ENCODE measurements at regions not wholly inside any gene's neighbourhood (a gene's known extent, or its start where the extent isn't known, plus 50 kb on each side); places are given as distances from the start of the nearest gene placed in this dataset.
"Not testable (repeated sequence)": the region's sequence is repeated elsewhere in the genome, so short reads cannot be mapped to it uniquely, and the experiment has no call there.

GRCh38 chr9:115690786-115691496 is 462.6 kb upstream of the PAPPA start:
- H3K4me2 ChIP-seq (ENCODE audit: low read depth, low read length) = no peak overlapping the region
- H3K9ac ChIP-seq (ENCODE audit: low read length) = no peak overlapping the region
- no peak for DNase-seq
- H3K36me3 ChIP-seq (replicated peaks; ENCODE audit: insufficient read depth, low read length) = no peaks in the 10 kb centered on the region
- no peak overlapping the region for H2AFZ ChIP-seq (ENCODE audit: low read length)
- no peaks in the 10 kb centered on the region for H3K4me1 ChIP-seq (ENCODE audit: low read length)
- H3K27ac ChIP-seq (ENCODE audit: low read length) = no peak overlapping the region
- no peak overlapping the region for H3K4me3 ChIP-seq (ENCODE audit: low read length)
- no peaks in the 10 kb centered on the region for H4K20me1 ChIP-seq (ENCODE audit: insufficient read depth, low read length)
- no peaks in the 10 kb centered on the region for H3F3A ChIP-seq (ENCODE audit: insufficient read depth, low read length)
- H3K9me3 ChIP-seq (replicated peaks; ENCODE audit: insufficient read depth, low read length) = no peaks in the 10 kb centered on the region
- no peak for TF ChIP-seq EZH2 (optimal IDR thresholded peaks at IDR 0.05; ENCODE audit: low read depth, low read length)
- no peak for TF ChIP-seq EZH2phosphoT487 (IDR thresholded peaks at IDR 0.05; ENCODE audit: low read length)
- TF ChIP-seq, protein P1, sequence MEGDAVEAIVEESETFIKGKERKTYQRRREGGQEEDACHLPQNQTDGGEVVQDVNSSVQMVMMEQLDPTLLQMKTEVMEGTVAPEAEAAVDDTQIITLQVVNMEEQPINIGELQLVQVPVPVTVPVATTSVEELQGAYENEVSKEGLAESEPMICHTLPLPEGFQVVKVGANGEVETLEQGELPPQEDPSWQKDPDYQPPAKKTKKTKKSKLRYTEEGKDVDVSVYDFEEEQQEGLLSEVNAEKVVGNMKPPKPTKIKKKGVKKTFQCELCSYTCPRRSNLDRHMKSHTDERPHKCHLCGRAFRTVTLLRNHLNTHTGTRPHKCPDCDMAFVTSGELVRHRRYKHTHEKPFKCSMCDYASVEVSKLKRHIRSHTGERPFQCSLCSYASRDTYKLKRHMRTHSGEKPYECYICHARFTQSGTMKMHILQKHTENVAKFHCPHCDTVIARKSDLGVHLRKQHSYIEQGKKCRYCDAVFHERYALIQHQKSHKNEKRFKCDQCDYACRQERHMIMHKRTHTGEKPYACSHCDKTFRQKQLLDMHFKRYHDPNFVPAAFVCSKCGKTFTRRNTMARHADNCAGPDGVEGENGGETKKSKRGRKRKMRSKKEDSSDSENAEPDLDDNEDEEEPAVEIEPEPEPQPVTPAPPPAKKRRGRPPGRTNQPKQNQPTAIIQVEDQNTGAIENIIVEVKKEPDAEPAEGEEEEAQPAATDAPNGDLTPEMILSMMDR (IDR thresholded peaks at IDR 0.05; ENCODE audit: low read length) = no peak
- H3K27me3 ChIP-seq (replicated peaks; ENCODE audit: insufficient read depth, low read length) = no peaks in the 10 kb centered on the region
- H3K9me2 ChIP-seq (replicated peaks; ENCODE audit: insufficient read depth, low read length) = no peaks in the 10 kb centered on the region
- H3K79me2 ChIP-seq (ENCODE audit: low read length) = no peaks in the 10 kb centered on the region

- TF ChIP-seq EZH2phosphoT487 (IDR thresholded peaks at IDR 0.05; ENCODE audit: low read length) (no peak), EZH2 (optimal IDR thresholded peaks at IDR 0.05; ENCODE audit: low read depth, low read length) (no peak)
- TF ChIP-seq, protein P1 (IDR thresholded peaks at IDR 0.05; ENCODE audit: low read length) = no peak
These were observed 461.9 kb upstream of the PAPPA start for GRCh38 chr9:115691693-115692092.

GRCh38 chr9:115692868-115693267 is 460.7 kb upstream of the PAPPA start:
- not testable (repeated sequence) for H4K20me1 ChIP-seq (ENCODE audit: insufficient read depth, low read length); H3F3A ChIP-seq (ENCODE audit: insufficient read depth, low read length); DNase-seq; H3K79me2 ChIP-seq (ENCODE audit: low read length); H3K27me3 ChIP-seq (replicated peaks; ENCODE audit: insufficient read depth, low read length); H3K27ac ChIP-seq (ENCODE audit: low read length); H2AFZ ChIP-seq (ENCODE audit: low read length); H3K9ac ChIP-seq (ENCODE audit: low read length); H3K4me2 ChIP-seq (ENCODE audit: low read depth, low read length); H3K9me2 ChIP-seq (replicated peaks; ENCODE audit: insufficient read depth, low read length); H3K4me1 ChIP-seq (ENCODE audit: low read length); H3K9me3 ChIP-seq (replicated peaks; ENCODE audit: insufficient read depth, low read length); H3K4me3 ChIP-seq (ENCODE audit: low read length); H3K36me3 ChIP-seq (replicated peaks; ENCODE audit: insufficient read depth, low read length)

More at GRCh38 chr9:115691693-115692092, 461.9 kb upstream of the PAPPA start:
- H3K4me3 ChIP-seq (ENCODE audit: low read length) = no peak overlapping the region
- no peaks in the 10 kb centered on the region for H3K9me3 ChIP-seq (replicated peaks; ENCODE audit: insufficient read depth, low read length)
- H3K79me2 ChIP-seq (ENCODE audit: low read length) = no peaks in the 10 kb centered on the region
- H3F3A ChIP-seq (ENCODE audit: insufficient read depth, low read length) = no peaks in the 10 kb centered on the region
- no peaks in the 10 kb centered on the region for H4K20me1 ChIP-seq (ENCODE audit: insufficient read depth, low read length)
- DNase-seq = no peak
- no peaks in the 10 kb centered on the region for H3K4me1 ChIP-seq (ENCODE audit: low read length)
- H3K36me3 ChIP-seq (replicated peaks; ENCODE audit: insufficient read depth, low read length) = no peaks in the 10 kb centered on the region
- H3K4me2 ChIP-seq (ENCODE audit: low read depth, low read length) = no peak overlapping the region
- H3K27me3 ChIP-seq (replicated peaks; ENCODE audit: insufficient read depth, low read length) = no peaks in the 10 kb centered on the region
- no peak overlapping the region for H3K27ac ChIP-seq (ENCODE audit: low read length)
- no peaks in the 10 kb centered on the region for H3K9me2 ChIP-seq (replicated peaks; ENCODE audit: insufficient read depth, low read length)
- no peak overlapping the region for H2AFZ ChIP-seq (ENCODE audit: low read length)
- H3K9ac ChIP-seq (ENCODE audit: low read length) = no peak overlapping the region

- DNase-seq = no peak
- H3K27me3 ChIP-seq (replicated peaks; ENCODE audit: insufficient read depth, low read length) = no peaks in the 10 kb centered on the region
- no peaks in the 10 kb centered on the region for H3K9me3 ChIP-seq (replicated peaks; ENCODE audit: insufficient read depth, low read length)
- H3K4me2 ChIP-seq (ENCODE audit: low read depth, low read length) = no peak overlapping the region
- H3K9ac ChIP-seq (ENCODE audit: low read length) = no peak overlapping the region
- no peaks in the 10 kb centered on the region for H3K9me2 ChIP-seq (replicated peaks; ENCODE audit: insufficient read depth, low read length)
- no peaks in the 10 kb centered on the region for H3K79me2 ChIP-seq (ENCODE audit: low read length)
- H3K4me1 ChIP-seq (ENCODE audit: low read length) = no peaks in the 10 kb centered on the region
- H3K36me3 ChIP-seq (replicated peaks; ENCODE audit: insufficient read depth, low read length) = no peaks in the 10 kb centered on the region
- no peak overlapping the region for H3K27ac ChIP-seq (ENCODE audit: low read length)
- H3F3A ChIP-seq (ENCODE audit: insufficient read depth, low read length) = no peaks in the 10 kb centered on the region
- H2AFZ ChIP-seq (ENCODE audit: low read length) = no peak overlapping the region
- no peaks in the 10 kb centered on the region for H4K20me1 ChIP-seq (ENCODE audit: insufficient read depth, low read length)
- TF ChIP-seq, protein P1 (IDR thresholded peaks at IDR 0.05; ENCODE audit: low read length) = no peak
- no peak for TF ChIP-seq EZH2phosphoT487 (IDR thresholded peaks at IDR 0.05; ENCODE audit: low read length)
- TF ChIP-seq EZH2 (optimal IDR thresholded peaks at IDR 0.05; ENCODE audit: low read depth, low read length) = no peak
- H3K4me3 ChIP-seq (ENCODE audit: low read length) = no peak overlapping the region
These were observed 459.6 kb upstream of the PAPPA start for GRCh38 chr9:115694014-115694413.
